ENCODE measurements at regions not wholly inside any gene's neighbourhood (a gene's known extent, or its start where the extent isn't known, plus 50 kb on each side); places are given as distances from the start of the nearest gene placed in this dataset.

DNA sequence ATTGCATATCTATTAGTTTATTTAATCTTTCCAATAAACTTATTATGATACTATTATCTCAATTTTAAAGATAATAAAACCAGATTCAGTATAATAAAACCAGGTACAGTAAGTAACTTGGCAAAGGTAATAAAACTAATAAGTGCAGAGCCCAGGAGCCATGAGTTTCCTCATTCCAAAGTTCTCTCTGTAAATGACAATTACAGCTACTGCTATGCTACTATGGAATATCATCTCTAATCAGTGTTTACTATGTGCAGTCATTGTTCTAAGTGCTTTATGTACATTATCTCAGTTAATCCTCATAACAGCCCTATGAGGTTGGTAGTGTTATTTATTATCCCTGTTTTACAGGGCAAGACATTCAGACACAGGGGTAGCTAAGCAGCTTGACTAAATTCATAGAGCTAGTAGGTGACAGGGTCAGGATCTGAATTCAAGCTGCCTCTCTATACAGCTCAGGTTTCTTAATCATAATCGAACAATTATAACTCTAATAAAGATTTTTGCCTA, 285.0 kb upstream of the PITX2 start:
- Histone ChIP-seq H3K27ac (no peak overlapping the region), H3K27me3 (ENCODE audit: insufficient read depth, low read depth, severe bottlenecking) (peaks cover 26% of the 10 kb centered on the region), H3K4me3 (ENCODE audit: low read depth, low read length) (no peak overlapping the region), H3K36me3 (no peaks in the 10 kb centered on the region), H3K9me3 (ENCODE audit: severe bottlenecking) (no peaks in the 10 kb centered on the region)
- no peak for DNase-seq
- TF ChIP-seq, protein P1, sequence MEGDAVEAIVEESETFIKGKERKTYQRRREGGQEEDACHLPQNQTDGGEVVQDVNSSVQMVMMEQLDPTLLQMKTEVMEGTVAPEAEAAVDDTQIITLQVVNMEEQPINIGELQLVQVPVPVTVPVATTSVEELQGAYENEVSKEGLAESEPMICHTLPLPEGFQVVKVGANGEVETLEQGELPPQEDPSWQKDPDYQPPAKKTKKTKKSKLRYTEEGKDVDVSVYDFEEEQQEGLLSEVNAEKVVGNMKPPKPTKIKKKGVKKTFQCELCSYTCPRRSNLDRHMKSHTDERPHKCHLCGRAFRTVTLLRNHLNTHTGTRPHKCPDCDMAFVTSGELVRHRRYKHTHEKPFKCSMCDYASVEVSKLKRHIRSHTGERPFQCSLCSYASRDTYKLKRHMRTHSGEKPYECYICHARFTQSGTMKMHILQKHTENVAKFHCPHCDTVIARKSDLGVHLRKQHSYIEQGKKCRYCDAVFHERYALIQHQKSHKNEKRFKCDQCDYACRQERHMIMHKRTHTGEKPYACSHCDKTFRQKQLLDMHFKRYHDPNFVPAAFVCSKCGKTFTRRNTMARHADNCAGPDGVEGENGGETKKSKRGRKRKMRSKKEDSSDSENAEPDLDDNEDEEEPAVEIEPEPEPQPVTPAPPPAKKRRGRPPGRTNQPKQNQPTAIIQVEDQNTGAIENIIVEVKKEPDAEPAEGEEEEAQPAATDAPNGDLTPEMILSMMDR (IDR thresholded peaks at IDR 0.05; ENCODE audit: low read depth, low read length), result no peak

DNA sequence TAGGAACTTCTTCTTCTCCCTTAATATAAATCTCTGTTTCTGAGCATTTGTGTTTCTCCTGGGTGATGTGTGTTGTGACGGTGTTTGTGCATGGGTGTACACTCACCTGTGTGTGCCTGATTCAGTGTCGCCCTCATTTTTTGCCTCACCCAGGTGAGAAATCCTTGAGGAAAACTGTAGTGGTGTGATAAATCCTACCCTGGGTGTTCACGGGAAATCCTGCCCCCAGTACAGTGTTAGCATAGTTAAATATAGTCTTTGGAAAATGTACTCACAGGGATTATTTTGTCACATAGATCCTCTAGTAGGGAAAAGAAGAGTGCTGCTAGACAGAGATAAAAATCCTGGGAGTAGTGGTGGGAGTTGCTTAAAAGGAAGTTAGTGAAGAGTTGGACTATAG, 291.9 kb upstream of the PITX2 start:
- TF ChIP-seq, protein P1 (IDR thresholded peaks at IDR 0.05; ENCODE audit: low read depth, low read length), result no peak
- Histone ChIP-seq H3K36me3 (no peaks in the 10 kb centered on the region), H3K27me3 (ENCODE audit: insufficient read depth, low read depth, severe bottlenecking) (peaks cover 40% of the 10 kb centered on the region), H3K27ac (no peak overlapping the region), H3K4me3 (ENCODE audit: low read depth, low read length) (no peak overlapping the region), H3K9me3 (ENCODE audit: severe bottlenecking) (no peaks in the 10 kb centered on the region)
- DNase-seq, result no peak

DNA sequence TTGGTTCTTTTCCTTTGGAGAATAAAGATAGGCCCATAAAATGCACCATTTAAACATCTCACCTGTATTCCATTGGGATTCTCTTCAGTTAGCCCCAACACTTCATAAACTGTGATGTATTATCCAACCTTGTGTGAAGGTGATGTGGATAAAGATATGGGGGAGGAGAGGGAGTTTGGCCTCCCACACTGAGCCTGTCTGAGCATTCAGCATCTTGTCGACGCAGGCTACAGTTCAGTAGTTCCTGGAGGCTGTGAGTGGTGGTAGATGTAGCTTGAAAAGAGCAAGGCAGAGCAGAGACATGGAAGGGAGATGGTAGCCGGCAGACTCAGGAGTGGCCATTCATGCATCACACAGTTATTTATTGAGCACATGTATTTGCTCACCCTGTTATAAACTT, 292.4 kb upstream of the PITX2 start:
- peaks cover 42% of the 10 kb centered on the region for H3K27me3 ChIP-seq (ENCODE audit: insufficient read depth, low read depth, severe bottlenecking)
- H3K36me3 ChIP-seq, result no peaks in the 10 kb centered on the region
- TF ChIP-seq, protein P1 (IDR thresholded peaks at IDR 0.05; ENCODE audit: low read depth, low read length), result no peak
- no peaks in the 10 kb centered on the region for H3K9me3 ChIP-seq (ENCODE audit: severe bottlenecking)
- H3K4me3 ChIP-seq (ENCODE audit: low read depth, low read length), result no peak overlapping the region
- no peak overlapping the region for H3K27ac ChIP-seq
- DNase-seq, result no peak

DNA sequence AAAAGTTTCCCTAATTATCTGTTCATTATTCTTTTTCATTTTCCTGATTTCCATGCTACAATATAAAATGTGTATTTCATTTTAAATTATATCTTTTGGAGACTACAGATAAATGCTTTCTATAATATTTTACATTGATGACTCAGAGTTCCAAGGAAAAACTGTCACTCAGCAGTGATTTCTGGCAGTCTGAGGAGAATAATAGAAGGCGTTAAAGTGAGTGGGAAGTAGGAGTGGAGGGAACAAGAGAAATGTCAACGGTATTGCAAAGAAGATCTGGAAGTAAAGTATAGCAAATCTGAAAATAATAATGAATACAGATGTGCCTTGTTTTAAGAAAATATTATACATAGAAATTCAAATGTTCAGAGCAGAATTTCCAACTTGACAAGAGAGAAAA, 293.6 kb upstream of the PITX2 start:
- Histone ChIP-seq H3K4me3 (ENCODE audit: low read depth, low read length) (no peak overlapping the region), H3K27ac (no peak overlapping the region), H3K36me3 (no peaks in the 10 kb centered on the region), H3K9me3 (ENCODE audit: severe bottlenecking) (no peaks in the 10 kb centered on the region), H3K27me3 (ENCODE audit: insufficient read depth, low read depth, severe bottlenecking) (peaks cover 38% of the 10 kb centered on the region)
- no peak for DNase-seq
- TF ChIP-seq, protein P1 (IDR thresholded peaks at IDR 0.05; ENCODE audit: low read depth, low read length), result no peak

DNA sequence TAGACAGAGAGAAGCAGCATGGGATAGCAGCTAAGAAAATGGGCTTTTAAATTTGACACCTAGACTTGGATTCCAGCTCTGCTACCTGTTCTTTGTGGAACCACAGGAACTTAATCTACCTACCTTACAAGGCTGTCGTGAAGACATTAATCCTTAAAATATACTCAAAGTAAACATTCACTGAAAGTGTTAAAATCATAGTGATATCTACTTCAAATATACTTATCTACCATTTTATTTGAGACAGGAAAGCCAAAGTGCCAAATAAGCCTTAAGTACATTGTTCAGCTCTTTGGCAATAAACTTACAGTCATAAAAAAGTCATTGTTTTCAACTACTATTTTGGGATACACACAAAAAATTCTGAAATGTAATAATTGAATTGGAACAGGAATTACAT, 295.0 kb upstream of the PITX2 start:
- Histone ChIP-seq H3K4me3 (ENCODE audit: low read depth, low read length) (no peak overlapping the region), H3K27ac (no peak overlapping the region), H3K27me3 (ENCODE audit: insufficient read depth, low read depth, severe bottlenecking) (peaks cover 46% of the 10 kb centered on the region), H3K9me3 (ENCODE audit: severe bottlenecking) (no peaks in the 10 kb centered on the region), H3K36me3 (no peaks in the 10 kb centered on the region)
- TF ChIP-seq, protein P1 (IDR thresholded peaks at IDR 0.05; ENCODE audit: low read depth, low read length), result no peak
- no peak for DNase-seq

DNA sequence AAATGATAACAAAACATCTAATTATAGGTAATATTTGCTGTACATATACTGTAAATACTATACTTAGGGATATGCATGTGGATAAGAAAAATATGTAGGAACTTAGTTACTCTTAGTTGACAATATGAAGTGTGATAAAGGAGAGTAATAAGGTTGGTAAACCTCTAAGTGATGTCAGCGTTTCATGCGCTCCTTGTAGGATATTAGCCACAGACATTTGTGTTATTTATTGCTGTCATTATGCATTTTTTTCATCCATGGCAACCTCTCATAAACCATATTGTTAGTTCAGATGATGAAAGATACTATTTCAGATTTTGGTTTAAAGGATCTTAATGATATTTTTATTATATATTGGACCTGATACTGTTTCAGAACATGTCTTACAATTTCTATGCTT, 298.1 kb upstream of the PITX2 start:
- TF ChIP-seq, protein P1 (IDR thresholded peaks at IDR 0.05; ENCODE audit: low read depth, low read length), result no peak
- H3K9me3 ChIP-seq (ENCODE audit: severe bottlenecking), result no peaks in the 10 kb centered on the region
- no peaks in the 10 kb centered on the region for H3K36me3 ChIP-seq
- no peak overlapping the region for H3K4me3 ChIP-seq (ENCODE audit: low read depth, low read length)
- peaks cover 33% of the 10 kb centered on the region for H3K27me3 ChIP-seq (ENCODE audit: insufficient read depth, low read depth, severe bottlenecking)
- no peak for DNase-seq
- H3K27ac ChIP-seq, result no peak overlapping the region

All from WERI-Rb-1 (cell line).